Endothelial cell of umbilical vein (primary cell): ENCODE measurements at regions not wholly inside any gene's neighbourhood (a gene's known extent, or its start where the extent isn't known, plus 50 kb on each side); places are given as distances from the start of the nearest gene placed in this dataset.

ENCODE experiments used
- BruUV-seq: library from RNA; stranded (reverse); fragments of 400-500 nt; replicated peaks from 2 replicates; lab custom pipeline; 2021; lab: Mats Ljungman, UMichigan
- CTCF ChIA-PET: fragments of 300-600, 350-600 bp; sonication (Branson Sonifier 250); formaldehyde crosslinking; loops from one replicate; lab custom pipeline; 2021; ENCODE audit warnings: antibody characterized with exemption, inconsistent platforms; lab: Charles Lee
- POLR2A ChIA-PET: fragments of 300-600, 350-600 bp; sonication (Branson Sonifier 250); formaldehyde crosslinking; loops from one replicate; lab custom pipeline; 2021; ENCODE audit warnings: antibody characterized with exemption, inconsistent platforms; lab: Charles Lee
- DNase-seq: peaks from one replicate; pipeline ENCODE4 v3.0.0-alpha.2; 2011; ENCODE audit warnings: low read depth, low spot score
- FAIRE-seq: peaks from 2 replicates; lab custom pipeline; 2011; peaks lifted over from hg19 to GRCh38; lab: Jason Lieb, UNC
- H2AFZ ChIP-seq: 2 replicates; pipeline ENCODE4 v1.6.0; 2012; ENCODE audit warnings: low read depth, low read length, control low read depth, inconsistent platforms
- H3K27ac ChIP-seq: 2 replicates; pipeline ENCODE4 v1.5.1; 2011; ENCODE audit warnings: low read depth, mild to moderate bottlenecking, control low read depth, low read length, moderate library complexity; ENCODE audit not compliant: insufficient read depth
- H3K27me3 ChIP-seq, 2 experiments: 2 replicates each; pipeline versions ENCODE4 v1.6.0 to v1.6.1; 2011; ENCODE audit warnings: low read length in 2 of 2, mixed read lengths in 1 of 2; ENCODE audit not compliant: control insufficient read depth in 2 of 2, insufficient read depth in 2 of 2
- H3K36me3 ChIP-seq, 2 experiments: 2 replicates in 1 of 2; 3 replicates in 1 of 2; pipeline ENCODE4 v1.5.1; 2011; ENCODE audit warnings: low read length in 2 of 2, mild to moderate bottlenecking in 1 of 2, moderate library complexity in 1 of 2; ENCODE audit not compliant: control insufficient read depth in 2 of 2, insufficient read depth in 2 of 2; ENCODE audit errors: extremely low read depth in 1 of 2
- H3K4me1 ChIP-seq: 3 replicates; pipeline ENCODE4 v1.5.1; 2011; ENCODE audit warnings: mild to moderate bottlenecking, low read length; ENCODE audit not compliant: control insufficient read depth, insufficient read depth; ENCODE audit errors: extremely low read depth
- H3K4me2 ChIP-seq: 2 replicates; pipeline ENCODE4 v1.6.1; 2011; ENCODE audit warnings: low read length, control low read depth, mixed read lengths; ENCODE audit not compliant: insufficient read depth
- H3K4me3 ChIP-seq, 3 experiments: fragments of 200-600 bp in 1 of 3; sonication (generic), shearing (Covaris generic) in 1 of 3; replicated peaks in 1 of 3; 2 replicates each; pipeline ENCODE4 v1.5.1; 2011 to 2016; ENCODE audit warnings: control low read depth in 3 of 3, low read length in 3 of 3, mild to moderate bottlenecking in 2 of 3, inconsistent platforms in 1 of 3, low read depth in 1 of 3, moderate library complexity in 1 of 3; ENCODE audit not compliant: insufficient read depth in 1 of 3
- H3K79me2 ChIP-seq: 2 replicates; pipeline ENCODE4 v1.6.0; 2012; ENCODE audit warnings: low read length, inconsistent platforms; ENCODE audit not compliant: control insufficient read depth, insufficient read depth
- H3K9ac ChIP-seq: replicated peaks from 2 replicates; pipeline ENCODE3; 2011; ENCODE audit warnings: low read length, control low read depth; ENCODE audit not compliant: insufficient read depth; ENCODE audit errors: extremely low read depth
- H3K9me1 ChIP-seq: replicated peaks from 3 replicates; pipeline ENCODE4 v1.6.0; 2011; ENCODE audit warnings: mild to moderate bottlenecking, low read length; ENCODE audit not compliant: control insufficient read depth, insufficient read depth; ENCODE audit errors: extremely low read depth
- H3K9me3 ChIP-seq: replicated peaks from 2 replicates; pipeline ENCODE4 v1.5.1; 2012; ENCODE audit warnings: low read length, inconsistent platforms; ENCODE audit not compliant: control insufficient read depth, insufficient read depth
- H4K20me1 ChIP-seq: replicated peaks from 2 replicates; pipeline ENCODE3; 2011; ENCODE audit warnings: mild to moderate bottlenecking, low read length; ENCODE audit not compliant: control insufficient read depth, insufficient read depth; ENCODE audit errors: extremely low read depth
- EZH2 ChIP-seq: IDR thresholded peaks from 2 replicates; pipeline ENCODE4 v1.6.1; 2012; ENCODE audit warnings: borderline replicate concordance, low read depth, mild to moderate bottlenecking, moderate library complexity, low read length, inconsistent platforms; ENCODE audit not compliant: severe bottlenecking
- FOS ChIP-seq: IDR thresholded peaks from 2 replicates; pipeline ENCODE4 v1.6.1; 2011; ENCODE audit warnings: mild to moderate bottlenecking, low read length, moderate library complexity, borderline replicate concordance; ENCODE audit not compliant: insufficient read depth
- GATA2 ChIP-seq: IDR thresholded peaks from 2 replicates; pipeline ENCODE4 v1.7.0; 2011; ENCODE audit warnings: low read depth, mild to moderate bottlenecking, moderate library complexity, mixed read lengths, low read length; ENCODE audit not compliant: insufficient read length, insufficient read depth
- JUN ChIP-seq: IDR thresholded peaks from 2 replicates; pipeline ENCODE4 v1.6.1; 2011; ENCODE audit warnings: borderline replicate concordance, low read depth; ENCODE audit not compliant: insufficient read length, insufficient read depth
- MYC ChIP-seq: IDR thresholded peaks from one replicate; pipeline ENCODE4 v1.6.1; 2011; ENCODE audit warnings: mild to moderate bottlenecking, low read depth, low read length
- POLR2A ChIP-seq: IDR thresholded peaks from 2 replicates; pipeline ENCODE4 v1.6.1; 2012; ENCODE audit warnings: low read depth, mild to moderate bottlenecking, control low read depth, low read length
- POLR2AphosphoS5 ChIP-seq: IDR thresholded peaks from 2 replicates; pipeline ENCODE4 v1.6.1; 2012; ENCODE audit warnings: low read depth, mild to moderate bottlenecking, control low read depth, low read length, moderate library complexity; ENCODE audit not compliant: insufficient read depth
- dilution Hi-C: fragments of 300-500 bp; cut with MboI; formaldehyde crosslinking; loops from one replicate; pipeline ENCODE4 v1.15.0; 2019; ENCODE audit warnings: low sequenced_read_pairs; ENCODE audit not compliant: extremely low pct_ligation_motif_present
- intact Hi-C: fragments of 100-400 bp; cut with micrococcal nuclease; formaldehyde crosslinking; loops from one replicate; pipeline ENCODE4 v1.10.0; 2022
- TF ChIP-seq, protein P1 (sequence below): IDR thresholded peaks from 2 replicates; pipeline ENCODE4 v1.6.1; 2011; ENCODE audit not compliant: insufficient read depth, insufficient read length
- TF ChIP-seq, protein P2 (sequence below), 2 donors: IDR thresholded peaks; 1 replicate in 1 of 2; 2 replicates in 1 of 2; pipeline ENCODE4 v1.5.1; 2011; ENCODE audit warnings: low read length in 2 of 2, mild to moderate bottlenecking in 2 of 2, moderate library complexity in 2 of 2, control low read depth in 1 of 2, inconsistent platforms in 1 of 2, low read depth in 1 of 2; ENCODE audit not compliant: insufficient read depth in 1 of 2; ENCODE audit errors: extremely low read depth in 1 of 2

DNA sequence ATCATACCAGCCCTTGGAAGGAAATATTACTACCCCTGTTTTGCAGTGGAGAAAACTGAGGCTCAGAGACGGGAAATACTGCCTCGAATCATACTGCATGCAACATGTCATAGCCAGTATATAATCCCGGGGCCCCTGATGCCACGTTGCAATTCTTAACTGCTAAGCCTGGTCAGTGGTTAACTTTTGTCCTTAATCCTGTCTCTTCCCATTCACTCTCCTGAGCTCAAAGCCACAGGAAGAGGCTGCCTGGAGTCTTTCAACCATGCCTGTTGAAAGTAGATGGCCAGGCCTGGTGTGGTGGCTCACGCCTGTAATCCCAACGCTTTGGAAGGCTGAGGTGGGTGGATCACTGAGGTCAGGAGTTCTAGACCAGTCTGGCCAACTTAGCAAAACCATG lies 166.6 kb downstream of the MIAT start:
- CTCF ChIA-PET: interaction anchor here (2.3 kb wide), 1 partner anchor 12 kb away, joined by 5 read pairs; no protein-coding TSS in a partner anchor
- POLR2A ChIA-PET: no interaction called here
- intact Hi-C loops: no loop called here
- DNase-seq (no peak), FAIRE-seq (no peak)
- BruUV-seq: no TSS peak
- Histone ChIP-seq H3K9ac (no peak overlapping the region), H2AFZ (no peak overlapping the region), H3K36me3 (no peaks in the 10 kb centered on the region), H3K4me1 (no peaks in the 10 kb centered on the region), H3K4me3 (no peak overlapping the region), H3K9me1 (no peaks in the 10 kb centered on the region), H4K20me1 (no peaks in the 10 kb centered on the region), H3K9me3 (no peaks in the 10 kb centered on the region), H3K79me2 (no peaks in the 10 kb centered on the region), H3K27ac (no peak overlapping the region), H3K4me2 (no peak overlapping the region), H3K27me3 (no peaks in the 10 kb centered on the region)
- dilution Hi-C loops: no loop called here
- TF ChIP-seq EZH2 (no peak), GATA2 (no peak), MYC (no peak), JUN (no peak), POLR2A (no peak), POLR2AphosphoS5 (no peak), FOS (no peak)
- TF ChIP-seq, protein P1, sequence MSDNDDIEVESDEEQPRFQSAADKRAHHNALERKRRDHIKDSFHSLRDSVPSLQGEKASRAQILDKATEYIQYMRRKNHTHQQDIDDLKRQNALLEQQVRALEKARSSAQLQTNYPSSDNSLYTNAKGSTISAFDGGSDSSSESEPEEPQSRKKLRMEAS: no peak
- TF ChIP-seq, protein P2, sequence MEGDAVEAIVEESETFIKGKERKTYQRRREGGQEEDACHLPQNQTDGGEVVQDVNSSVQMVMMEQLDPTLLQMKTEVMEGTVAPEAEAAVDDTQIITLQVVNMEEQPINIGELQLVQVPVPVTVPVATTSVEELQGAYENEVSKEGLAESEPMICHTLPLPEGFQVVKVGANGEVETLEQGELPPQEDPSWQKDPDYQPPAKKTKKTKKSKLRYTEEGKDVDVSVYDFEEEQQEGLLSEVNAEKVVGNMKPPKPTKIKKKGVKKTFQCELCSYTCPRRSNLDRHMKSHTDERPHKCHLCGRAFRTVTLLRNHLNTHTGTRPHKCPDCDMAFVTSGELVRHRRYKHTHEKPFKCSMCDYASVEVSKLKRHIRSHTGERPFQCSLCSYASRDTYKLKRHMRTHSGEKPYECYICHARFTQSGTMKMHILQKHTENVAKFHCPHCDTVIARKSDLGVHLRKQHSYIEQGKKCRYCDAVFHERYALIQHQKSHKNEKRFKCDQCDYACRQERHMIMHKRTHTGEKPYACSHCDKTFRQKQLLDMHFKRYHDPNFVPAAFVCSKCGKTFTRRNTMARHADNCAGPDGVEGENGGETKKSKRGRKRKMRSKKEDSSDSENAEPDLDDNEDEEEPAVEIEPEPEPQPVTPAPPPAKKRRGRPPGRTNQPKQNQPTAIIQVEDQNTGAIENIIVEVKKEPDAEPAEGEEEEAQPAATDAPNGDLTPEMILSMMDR (IDR thresholded peaks at IDR 0.05; ENCODE audit: extremely low read depth in 1 of 2, insufficient read depth in 1 of 2, low read depth in 1 of 2, low read length in 2 of 2): no peak
